ENCODE measurements at regions not wholly inside any gene's neighbourhood (a gene's known extent, or its start where the extent isn't known, plus 50 kb on each side); places are given as distances from the start of the nearest gene placed in this dataset.

GRCh38 chr21:27498025-27498424 is 531.1 kb upstream of the ADAMTS5 start:
- H2AFZ ChIP-seq (ENCODE audit: control insufficient read depth, low read length), result peak overlapping the region; percentile 42
- H3K27me3 ChIP-seq (ENCODE audit: control insufficient read depth, extremely low read depth, insufficient read depth, low read length), result no peaks in the 10 kb centered on the region
- H3K4me1 ChIP-seq (ENCODE audit: control insufficient read depth, extremely low read depth, insufficient read depth, low read length), result peaks cover 4% of the 10 kb centered on the region
- H4K20me1 ChIP-seq (ENCODE audit: control insufficient read depth, extremely low read depth, insufficient read depth, low read length), result no peaks in the 10 kb centered on the region
- H3K9ac ChIP-seq (ENCODE audit: control insufficient read depth, extremely low read depth, insufficient read depth, low read length), result no peak overlapping the region
- H3K36me3 ChIP-seq (ENCODE audit: control insufficient read depth in 2 of 2, extremely low read depth in 1 of 2, insufficient read depth in 2 of 2, low read length in 2 of 2), result no peaks in the 10 kb centered on the region
- FAIRE-seq (no peak), DNase-seq (ENCODE audit: low read depth, low spot score) (no peak)
- no peak overlapping the region for H3K27ac ChIP-seq (ENCODE audit: control insufficient read depth, insufficient read depth, low read length)
- no peaks in the 10 kb centered on the region for H3K9me1 ChIP-seq (ENCODE audit: control insufficient read depth, extremely low read depth, insufficient read depth, low read length)
- TF ChIP-seq, protein P1, sequence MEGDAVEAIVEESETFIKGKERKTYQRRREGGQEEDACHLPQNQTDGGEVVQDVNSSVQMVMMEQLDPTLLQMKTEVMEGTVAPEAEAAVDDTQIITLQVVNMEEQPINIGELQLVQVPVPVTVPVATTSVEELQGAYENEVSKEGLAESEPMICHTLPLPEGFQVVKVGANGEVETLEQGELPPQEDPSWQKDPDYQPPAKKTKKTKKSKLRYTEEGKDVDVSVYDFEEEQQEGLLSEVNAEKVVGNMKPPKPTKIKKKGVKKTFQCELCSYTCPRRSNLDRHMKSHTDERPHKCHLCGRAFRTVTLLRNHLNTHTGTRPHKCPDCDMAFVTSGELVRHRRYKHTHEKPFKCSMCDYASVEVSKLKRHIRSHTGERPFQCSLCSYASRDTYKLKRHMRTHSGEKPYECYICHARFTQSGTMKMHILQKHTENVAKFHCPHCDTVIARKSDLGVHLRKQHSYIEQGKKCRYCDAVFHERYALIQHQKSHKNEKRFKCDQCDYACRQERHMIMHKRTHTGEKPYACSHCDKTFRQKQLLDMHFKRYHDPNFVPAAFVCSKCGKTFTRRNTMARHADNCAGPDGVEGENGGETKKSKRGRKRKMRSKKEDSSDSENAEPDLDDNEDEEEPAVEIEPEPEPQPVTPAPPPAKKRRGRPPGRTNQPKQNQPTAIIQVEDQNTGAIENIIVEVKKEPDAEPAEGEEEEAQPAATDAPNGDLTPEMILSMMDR (optimal IDR thresholded peaks at IDR 0.05 in 1 of 3, IDR thresholded peaks at IDR 0.05 in 1 of 3, conservative IDR thresholded peaks at IDR 0.05 in 1 of 3; ENCODE audit: extremely low read depth in 1 of 3, insufficient read depth in 2 of 3, low read length in 3 of 3), result no peak
- no peak for TF ChIP-seq EZH2 (IDR thresholded peaks at IDR 0.05; ENCODE audit: low read length)
- H3K79me2 ChIP-seq (ENCODE audit: control insufficient read depth, insufficient read depth, low read length), result no peaks in the 10 kb centered on the region
- H3K4me2 ChIP-seq (ENCODE audit: control insufficient read depth, extremely low read depth, insufficient read depth, low read depth, low read length), result no peak overlapping the region
- dilution Hi-C loops (cut with MboI; ENCODE audit: extremely low pct_ligation_motif_present, low sequenced_read_pairs), result no loop called here
- no peaks in the 10 kb centered on the region for H3K9me3 ChIP-seq (ENCODE audit: control insufficient read depth, low read depth, low read length)
- H3K4me3 ChIP-seq (ENCODE audit: control insufficient read depth in 2 of 3, extremely low read depth in 1 of 3, insufficient read depth in 2 of 3, low read depth in 1 of 3, low read length in 3 of 3), result no peak overlapping the region

GRCh38 chr21:27495836-27496235 is 528.9 kb upstream of the ADAMTS5 start:
- no peaks in the 10 kb centered on the region for H3K9me3 ChIP-seq (ENCODE audit: control insufficient read depth, low read depth, low read length)
- no peak overlapping the region for H3K4me3 ChIP-seq (ENCODE audit: control insufficient read depth in 2 of 3, extremely low read depth in 1 of 3, insufficient read depth in 2 of 3, low read depth in 1 of 3, low read length in 3 of 3)
- no peaks in the 10 kb centered on the region for H3K36me3 ChIP-seq (ENCODE audit: control insufficient read depth in 2 of 2, extremely low read depth in 1 of 2, insufficient read depth in 2 of 2, low read length in 2 of 2)
- H2AFZ ChIP-seq (ENCODE audit: control insufficient read depth, low read length), result no peak overlapping the region
- DNase-seq (ENCODE audit: low read depth, low spot score), result no peak
- H3K79me2 ChIP-seq (ENCODE audit: control insufficient read depth, insufficient read depth, low read length), result no peaks in the 10 kb centered on the region
- H4K20me1 ChIP-seq (ENCODE audit: control insufficient read depth, extremely low read depth, insufficient read depth, low read length), result no peaks in the 10 kb centered on the region
- H3K27ac ChIP-seq (ENCODE audit: control insufficient read depth, insufficient read depth, low read length), result no peak overlapping the region
- FAIRE-seq, result no peak
- dilution Hi-C loops (cut with MboI; ENCODE audit: extremely low pct_ligation_motif_present, low sequenced_read_pairs), result no loop called here
- H3K9me1 ChIP-seq (ENCODE audit: control insufficient read depth, extremely low read depth, insufficient read depth, low read length), result no peaks in the 10 kb centered on the region
- no peak for TF ChIP-seq EZH2 (IDR thresholded peaks at IDR 0.05; ENCODE audit: low read length)
- TF ChIP-seq, protein P1 (optimal IDR thresholded peaks at IDR 0.05 in 1 of 3, IDR thresholded peaks at IDR 0.05 in 1 of 3, conservative IDR thresholded peaks at IDR 0.05 in 1 of 3; ENCODE audit: extremely low read depth in 1 of 3, insufficient read depth in 2 of 3, low read length in 3 of 3), result no peak
- no peaks in the 10 kb centered on the region for H3K27me3 ChIP-seq (ENCODE audit: control insufficient read depth, extremely low read depth, insufficient read depth, low read length)
- peaks cover 4% of the 10 kb centered on the region for H3K4me1 ChIP-seq (ENCODE audit: control insufficient read depth, extremely low read depth, insufficient read depth, low read length)
- H3K4me2 ChIP-seq (ENCODE audit: control insufficient read depth, extremely low read depth, insufficient read depth, low read depth, low read length), result no peak overlapping the region
- H3K9ac ChIP-seq (ENCODE audit: control insufficient read depth, extremely low read depth, insufficient read depth, low read length), result no peak overlapping the region
